Subcutaneous abdominal adipose tissue (tissue), 5 donors: ENCODE measurements at regions not wholly inside any gene's neighbourhood (a gene's known extent, or its start where the extent isn't known, plus 50 kb on each side); places are given as distances from the start of the nearest gene placed in this dataset.

ENCODE experiments used
- H3K27ac ChIP-seq: one replicate; pipeline ENCODE4 v1.7.0; 2013; ENCODE audit warnings: low read depth, mild to moderate bottlenecking, inconsistent platforms, low read length, moderate library complexity
- H3K27me3 ChIP-seq, 5 donors: one replicate each; pipeline ENCODE4 v1.7.0; 2013; ENCODE audit warnings: low read length in 5 of 5, inconsistent platforms in 1 of 5; ENCODE audit not compliant: control insufficient read depth in 5 of 5, insufficient read depth in 4 of 5
- H3K36me3 ChIP-seq, 5 donors: one replicate each; pipeline ENCODE4 v1.7.0; 2013; ENCODE audit warnings: low read length in 5 of 5; ENCODE audit not compliant: control insufficient read depth in 5 of 5, insufficient read depth in 5 of 5
- H3K4me1 ChIP-seq, 5 donors: one replicate each; pipeline ENCODE4 v1.7.0; 2013; ENCODE audit warnings: low read length in 5 of 5, mild to moderate bottlenecking in 3 of 5, moderate library complexity in 1 of 5; ENCODE audit not compliant: control insufficient read depth in 5 of 5, insufficient read depth in 5 of 5
- H3K4me3 ChIP-seq, 5 donors: one replicate each; pipeline ENCODE4 v1.7.0; 2013; ENCODE audit warnings: low read length in 5 of 5, low read depth in 1 of 5
- H3K9ac ChIP-seq, 5 donors: one replicate each; pipeline ENCODE4 v1.7.0; 2013; ENCODE audit warnings: low read length in 5 of 5, mild to moderate bottlenecking in 4 of 5, moderate library complexity in 3 of 5
- H3K9me3 ChIP-seq, 5 donors: one replicate each; pipeline ENCODE4 v1.7.0; 2013; ENCODE audit warnings: low read length in 5 of 5; ENCODE audit not compliant: control insufficient read depth in 5 of 5
- donor health status: healthy.
- donor health status: healthy.
- donor health status: healthy.
- donor health status: healthy.
- donor health status: healthy.

- peak overlapping the region; percentile 56 for H3K27ac ChIP-seq
- no peaks in the 10 kb centered on the region for H3K9me3 ChIP-seq
These were observed 136.5 kb upstream of the ETAA1 start for GRCh38 chr2:67260343-67261277.

GRCh38 chr2:67267241-67267640 lies 129.9 kb upstream of the ETAA1 start:
- Histone ChIP-seq H3K27ac (no peak overlapping the region), H3K27me3 (no peaks in the 10 kb centered on the region), H3K9me3 (no peaks in the 10 kb centered on the region), H3K36me3 (no peaks in the 10 kb centered on the region), H3K4me1 (no peaks in the 10 kb centered on the region), H3K4me3 (no peak overlapping the region), H3K9ac (no peak overlapping the region)

More at GRCh38 chr2:67260343-67261277, 136.5 kb upstream of the ETAA1 start:
- no peak overlapping the region for H3K4me3 ChIP-seq
- no peaks in the 10 kb centered on the region for H3K27me3 ChIP-seq
- no peaks in the 10 kb centered on the region for H3K36me3 ChIP-seq
- H3K4me1 ChIP-seq, result no peaks in the 10 kb centered on the region
- H3K9ac ChIP-seq, result no peak overlapping the region

- Histone ChIP-seq H3K36me3 (no peaks in the 10 kb centered on the region), H3K27ac (no peak overlapping the region), H3K27me3 (no peaks in the 10 kb centered on the region), H3K4me3 (no peak overlapping the region), H3K9me3 (no peaks in the 10 kb centered on the region), H3K4me1 (no peaks in the 10 kb centered on the region), H3K9ac (no peak overlapping the region)
These were observed 128.3 kb upstream of the ETAA1 start for GRCh38 chr2:67268797-67269196.

GRCh38 chr2:67272195-67272594 lies 124.9 kb upstream of the ETAA1 start:
- no peaks in the 10 kb centered on the region for H3K9me3 ChIP-seq
- no peak overlapping the region for H3K9ac ChIP-seq
- no peaks in the 10 kb centered on the region for H3K36me3 ChIP-seq
- H3K4me1 ChIP-seq, result no peaks in the 10 kb centered on the region
- no peak overlapping the region for H3K27ac ChIP-seq
- H3K4me3 ChIP-seq, result no peak overlapping the region
- no peaks in the 10 kb centered on the region for H3K27me3 ChIP-seq

GRCh38 chr2:67277450-67277849 lies 119.7 kb upstream of the ETAA1 start:
- Histone ChIP-seq H3K36me3 (no peaks in the 10 kb centered on the region), H3K9me3 (no peaks in the 10 kb centered on the region), H3K9ac (no peak overlapping the region), H3K27ac (no peak overlapping the region), H3K4me3 (no peak overlapping the region), H3K4me1 (peaks cover 0 to 13% (median 4%) of the 10 kb centered on the region in 5 donors), H3K27me3 (no peaks in the 10 kb centered on the region)

- no peak overlapping the region for H3K4me3 ChIP-seq
- no peaks in the 10 kb centered on the region for H3K27me3 ChIP-seq
- H3K4me1 ChIP-seq, result peaks cover 0 to 14% (median 4%) of the 10 kb centered on the region in 5 donors
- H3K9me3 ChIP-seq, result no peaks in the 10 kb centered on the region
- H3K27ac ChIP-seq, result no peak overlapping the region
- no peak overlapping the region for H3K9ac ChIP-seq
- no peaks in the 10 kb centered on the region for H3K36me3 ChIP-seq
These were observed 116.0 kb upstream of the ETAA1 start for GRCh38 chr2:67281101-67281500.

- H3K9me3 ChIP-seq, result no peaks in the 10 kb centered on the region
- peaks cover 0 to 14% (median 4%) of the 10 kb centered on the region in 5 donors for H3K4me1 ChIP-seq
- H3K4me3 ChIP-seq, result no peak overlapping the region
- no peak overlapping the region for H3K27ac ChIP-seq
- H3K36me3 ChIP-seq, result no peaks in the 10 kb centered on the region
- no peak overlapping the region for H3K9ac ChIP-seq
- no peaks in the 10 kb centered on the region for H3K27me3 ChIP-seq
These were observed 113.5 kb upstream of the ETAA1 start for GRCh38 chr2:67283641-67284040.

GRCh38 chr2:67286981-67287759 lies 110.0 kb upstream of the ETAA1 start:
- Histone ChIP-seq H3K9ac (no peak overlapping the region), H3K4me1 (peaks cover 0 to 4% (median 3%) of the 10 kb centered on the region in 5 donors), H3K4me3 (no peak overlapping the region), H3K9me3 (no peaks in the 10 kb centered on the region), H3K27me3 (no peaks in the 10 kb centered on the region), H3K27ac (no peak overlapping the region), H3K36me3 (no peaks in the 10 kb centered on the region)

- H3K36me3 ChIP-seq, result no peaks in the 10 kb centered on the region
- no peaks in the 10 kb centered on the region for H3K27me3 ChIP-seq
- no peaks in the 10 kb centered on the region for H3K4me1 ChIP-seq
- no peak overlapping the region for H3K4me3 ChIP-seq
- H3K27ac ChIP-seq, result no peak overlapping the region
- H3K9ac ChIP-seq, result no peak overlapping the region
- H3K9me3 ChIP-seq, result no peaks in the 10 kb centered on the region
These were observed 107.9 kb upstream of the ETAA1 start for GRCh38 chr2:67289271-67289670.

- H3K4me1 ChIP-seq, result no peaks in the 10 kb centered on the region
- H3K9ac ChIP-seq, result no peak overlapping the region
- no peaks in the 10 kb centered on the region for H3K27me3 ChIP-seq
- no peak overlapping the region for H3K4me3 ChIP-seq
- H3K9me3 ChIP-seq, result no peaks in the 10 kb centered on the region
- no peak overlapping the region for H3K27ac ChIP-seq
- H3K36me3 ChIP-seq, result no peaks in the 10 kb centered on the region
These were observed 107.2 kb upstream of the ETAA1 start for GRCh38 chr2:67289921-67290371.
